H1 (cell line): ENCODE measurements at regions not wholly inside any gene's neighbourhood (a gene's known extent, or its start where the extent isn't known, plus 50 kb on each side); places are given as distances from the start of the nearest gene placed in this dataset.

ENCODE experiments used
- CTCF ChIA-PET: fragments of 300-600 bp; sonication (Branson Sonifier 250); formaldehyde crosslinking; loops from one replicate; lab custom pipeline; 2021; ENCODE audit not compliant: partially characterized antibody; lab: Charles Lee
- POLR2A ChIA-PET: fragments of 300-600 bp; sonication (Branson Sonifier 250); formaldehyde crosslinking; loops from one replicate; lab custom pipeline; 2021; ENCODE audit warnings: inconsistent platforms; ENCODE audit not compliant: partially characterized antibody; lab: Charles Lee
- DNase-seq, 2 experiments: peaks; one replicate each; pipeline versions ENCODE4 v3.0.0 to v3.0.0-alpha.2; 2010 to 2022; ENCODE audit warnings: low spot score in 2 of 2, low read depth in 1 of 2, mixed read lengths in 1 of 2
- FAIRE-seq: peaks from 2 replicates; lab custom pipeline; 2011; peaks lifted over from hg19 to GRCh38; lab: Jason Lieb, UNC
- H2AFZ ChIP-seq: 2 replicates; pipeline ENCODE4 v1.8.1; 2012; ENCODE audit warnings: low read length, inconsistent platforms
- H2AK5ac ChIP-seq: 2 replicates; pipeline ENCODE4 v1.6.1; 2013; ENCODE audit warnings: low read depth, low read length
- H2BK120ac ChIP-seq: replicated peaks from 2 replicates; pipeline ENCODE3; 2013; ENCODE audit warnings: low read depth, low read length, inconsistent platforms
- H2BK12ac ChIP-seq: 2 replicates; pipeline ENCODE4 v1.6.1; 2013; ENCODE audit warnings: low read depth, low read length
- H2BK15ac ChIP-seq: 2 replicates; pipeline ENCODE4 v1.6.1; 2013; ENCODE audit warnings: low read length
- H2BK20ac ChIP-seq: 2 replicates; pipeline ENCODE4 v1.6.1; 2013; ENCODE audit warnings: low read length
- H2BK5ac ChIP-seq: 2 replicates; pipeline ENCODE4 v1.6.1; 2013; ENCODE audit warnings: low read depth, low read length
- H3K14ac ChIP-seq: 2 replicates; pipeline ENCODE4 v1.6.1; 2013; ENCODE audit warnings: inconsistent platforms; ENCODE audit not compliant: insufficient read length
- H3K18ac ChIP-seq: 2 replicates; pipeline ENCODE4 v1.6.1; 2013; ENCODE audit warnings: low read length; ENCODE audit errors: extremely low read depth
- H3K23ac ChIP-seq: 2 replicates; pipeline ENCODE4 v1.6.1; 2013; ENCODE audit warnings: inconsistent platforms; ENCODE audit not compliant: insufficient read length
- H3K23me2 ChIP-seq: 2 replicates; pipeline ENCODE4 v1.6.1; 2013; ENCODE audit warnings: low read depth, low read length
- H3K27ac ChIP-seq: 2 replicates; pipeline ENCODE4 v1.6.1; 2011; ENCODE audit warnings: low read depth, low read length, inconsistent platforms
- H3K27me3 ChIP-seq, 4 experiments: replicated peaks in 1 of 4; 1 replicate in 1 of 4; 2 replicates in 3 of 4; pipeline versions ENCODE4 v1.6.1 to v1.8.1; 2011 to 2013; ENCODE audit warnings: low read length in 3 of 4, mild to moderate bottlenecking in 3 of 4, inconsistent platforms in 2 of 4, mixed read lengths in 2 of 4, moderate library complexity in 1 of 4; ENCODE audit not compliant: control insufficient read depth in 3 of 4, insufficient read depth in 3 of 4; ENCODE audit errors: extremely low read depth in 1 of 4
- H3K36me3 ChIP-seq, 4 experiments: 2 replicates each; pipeline versions ENCODE4 v1.6.1 to v1.8.1; 2011 to 2013; ENCODE audit warnings: mild to moderate bottlenecking in 4 of 4, low read length in 3 of 4, moderate library complexity in 2 of 4, control low read depth in 1 of 4, inconsistent platforms in 1 of 4; ENCODE audit not compliant: insufficient read depth in 4 of 4, control insufficient read depth in 2 of 4
- H3K4ac ChIP-seq: replicated peaks from 2 replicates; pipeline ENCODE3; 2013; ENCODE audit warnings: low read length, low read depth, mixed read lengths, inconsistent platforms; ENCODE audit not compliant: insufficient read length
- H3K4me1 ChIP-seq, 4 experiments: replicated peaks in 1 of 4; 1 replicate in 1 of 4; 2 replicates in 3 of 4; pipeline versions ENCODE4 v1.6.1 to v1.8.1; 2011 to 2013; ENCODE audit warnings: low read length in 3 of 4, inconsistent platforms in 2 of 4, mixed read lengths in 1 of 4; ENCODE audit not compliant: insufficient read depth in 4 of 4, control insufficient read depth in 3 of 4
- H3K4me2 ChIP-seq, 2 experiments: 2 replicates each; pipeline versions ENCODE4 v1.6.1 to v1.8.1; 2011 to 2013; ENCODE audit warnings: low read depth in 2 of 2, low read length in 2 of 2, control low read depth in 1 of 2, inconsistent platforms in 1 of 2, mild to moderate bottlenecking in 1 of 2; ENCODE audit not compliant: insufficient read depth in 1 of 2
- H3K4me3 ChIP-seq, 4 experiments: fragments of 200-600, 300-600 bp in 1 of 4; sonication (generic), shearing (Covaris generic), sonication (Bioruptor Twin) in 1 of 4; 2 replicates each; pipeline versions ENCODE4 v1.5.1 to v1.8.1; 2011 to 2016; ENCODE audit warnings: low read length in 4 of 4, low read depth in 3 of 4, control low read depth in 2 of 4, inconsistent platforms in 2 of 4, mild to moderate bottlenecking in 2 of 4, mixed read lengths in 1 of 4, moderate library complexity in 1 of 4; ENCODE audit not compliant: insufficient read depth in 2 of 4; ENCODE audit errors: extremely low read depth in 1 of 4
- H3K56ac ChIP-seq: replicated peaks from 2 replicates; pipeline ENCODE3; 2013; ENCODE audit warnings: low read depth, mild to moderate bottlenecking, mixed read lengths, low read length, inconsistent platforms; ENCODE audit not compliant: insufficient read length
- H3K79me1 ChIP-seq: 2 replicates; pipeline ENCODE4 v1.6.1; 2013; ENCODE audit warnings: low read depth, low read length, control low read depth
- H3K79me2 ChIP-seq, 2 experiments: 2 replicates each; pipeline versions ENCODE4 v1.6.1 to v1.8.1; 2012 to 2013; ENCODE audit warnings: low read length in 2 of 2, mild to moderate bottlenecking in 2 of 2, inconsistent platforms in 1 of 2; ENCODE audit not compliant: insufficient read depth in 2 of 2, control insufficient read depth in 1 of 2
- H3K9ac ChIP-seq, 4 experiments: replicated peaks in 1 of 4; 1 replicate in 1 of 4; 2 replicates in 3 of 4; pipeline versions ENCODE4 v1.6.1 to v1.8.1; 2011 to 2013; ENCODE audit warnings: low read depth in 3 of 4, low read length in 3 of 4, control low read depth in 2 of 4, mild to moderate bottlenecking in 2 of 4, moderate library complexity in 2 of 4, inconsistent platforms in 1 of 4; ENCODE audit errors: extremely low read depth in 1 of 4
- H3K9me3 ChIP-seq, 2 experiments: 2 replicates each; pipeline versions ENCODE4 v1.6.1 to v1.8.1; 2012 to 2013; ENCODE audit warnings: mild to moderate bottlenecking in 2 of 2, moderate library complexity in 2 of 2, control low read depth in 1 of 2, inconsistent platforms in 1 of 2, low read depth in 1 of 2, low read length in 1 of 2, mixed read lengths in 1 of 2; ENCODE audit not compliant: insufficient read depth in 2 of 2
- H4K20me1 ChIP-seq, 2 experiments: replicated peaks in 1 of 2; 2 replicates each; pipeline versions ENCODE3 to v1.8.1; 2011 to 2013; ENCODE audit warnings: inconsistent platforms in 2 of 2, low read length in 2 of 2, mild to moderate bottlenecking in 1 of 2; ENCODE audit not compliant: insufficient read depth in 2 of 2, control insufficient read depth in 1 of 2
- H4K5ac ChIP-seq: 2 replicates; pipeline ENCODE4 v1.6.1; 2013; ENCODE audit warnings: low read length, low read depth, mixed read lengths, inconsistent platforms; ENCODE audit not compliant: insufficient read length
- H4K8ac ChIP-seq: 2 replicates; pipeline ENCODE4 v1.8.0; 2013; ENCODE audit warnings: mild to moderate bottlenecking, moderate library complexity, low read length, inconsistent platforms; ENCODE audit not compliant: insufficient read depth; ENCODE audit errors: extremely low read depth
- H4K91ac ChIP-seq: replicated peaks from 2 replicates; pipeline ENCODE3; 2013; ENCODE audit warnings: low read length, mixed read lengths, inconsistent platforms; ENCODE audit not compliant: insufficient read length
- ASH2L ChIP-seq: fragments of 200-600, 300-600 bp; sonication (generic); IDR thresholded peaks from one replicate; pipeline ENCODE4 v1.7.1; 2017; ENCODE audit warnings: low read length
- BRCA1 ChIP-seq: IDR thresholded peaks from 2 replicates; pipeline ENCODE4 v1.6.1; 2012; ENCODE audit warnings: low read depth, low read length, improper control_type of control experiment
- CBX5 ChIP-seq: fragments of 300-800, 300-1000 bp; sonication (generic); IDR thresholded peaks from 2 replicates; pipeline ENCODE4 v1.7.1; 2016; ENCODE audit warnings: antibody characterized with exemption, low read length, low read depth
- CBX8 ChIP-seq: fragments of 300-800, 300-1000 bp; sonication (generic); IDR thresholded peaks from 2 replicates; pipeline ENCODE4 v1.7.1; 2016; ENCODE audit warnings: low read depth, low read length, borderline replicate concordance
- CHD2 ChIP-seq: IDR thresholded peaks from 2 replicates; pipeline ENCODE4 v1.6.1; 2012; ENCODE audit warnings: low read length, improper control_type of control experiment
- CTBP2 ChIP-seq: IDR thresholded peaks from 2 replicates; pipeline ENCODE4 v1.7.0; 2011; ENCODE audit warnings: borderline replicate concordance, mild to moderate bottlenecking, moderate library complexity, mixed read lengths, low read length; ENCODE audit not compliant: insufficient read depth, insufficient read length
- HDAC2 ChIP-seq, 2 experiments: fragments of 300-600 bp in 1 of 2; sonication (generic) in 1 of 2; IDR thresholded peaks; 2 replicates each; pipeline ENCODE4 v1.6.1; 2011 to 2012; ENCODE audit warnings: low read depth in 2 of 2, low read length in 2 of 2, mild to moderate bottlenecking in 2 of 2, moderate library complexity in 2 of 2, borderline replicate concordance in 1 of 2, inconsistent platforms in 1 of 2
- HDAC6 ChIP-seq: IDR thresholded peaks from one replicate; pipeline ENCODE4 v1.7.1; 2012; ENCODE audit warnings: low read depth, mild to moderate bottlenecking, inconsistent platforms, low read length, moderate library complexity
- NANOG ChIP-seq: IDR thresholded peaks from 2 replicates; pipeline ENCODE4 v1.6.1; 2011; ENCODE audit warnings: low read length, low read depth, mild to moderate bottlenecking, inconsistent platforms; ENCODE audit not compliant: insufficient read depth, poor library complexity, severe bottlenecking
- SAP30 ChIP-seq: fragments of 300-600 bp; sonication (generic); IDR thresholded peaks from 2 replicates; pipeline ENCODE4 v1.7.1; 2012; ENCODE audit warnings: low read length, moderate library complexity, mild to moderate bottlenecking, inconsistent platforms; ENCODE audit not compliant: insufficient read depth, insufficient replicate concordance
- SP4 ChIP-seq: IDR thresholded peaks from 2 replicates; pipeline ENCODE4 v1.6.1; 2012; ENCODE audit warnings: low read length, inconsistent platforms
- TAF7 ChIP-seq: optimal IDR thresholded peaks from 2 replicates; pipeline ENCODE3; 2011; ENCODE audit warnings: low read depth, mild to moderate bottlenecking, inconsistent platforms, low read length, moderate library complexity, borderline replicate concordance
- TCF12 ChIP-seq: IDR thresholded peaks from 2 replicates; pipeline ENCODE4 v1.6.1; 2011; ENCODE audit warnings: low read depth, mild to moderate bottlenecking, low read length
- WGBS, 2 experiments: shearing (Covaris generic) in 1 of 2; methylation state at CpG; one replicate each; pipeline versions ENCODE4 v1.1.6 to v1.1.7; 2013 to 2015; ENCODE audit warnings: low lambda C conversion rate in 2 of 2, mixed read lengths in 2 of 2, inconsistent platforms in 1 of 2, low coverage in 1 of 2, missing lambda C conversion rate in 1 of 2; ENCODE audit not compliant: insufficient replicate concordance in 2 of 2, insufficient coverage in 1 of 2, insufficient read length in 1 of 2; ENCODE audit errors: extremely low coverage in 1 of 2, missing lambda C conversion rate in 1 of 2; 5-methylcytosine and 5-hydroxymethylcytosine counted together
- TF ChIP-seq, protein P1 (sequence below): IDR thresholded peaks from 2 replicates; pipeline ENCODE4 v1.6.1; 2011; ENCODE audit warnings: low read depth, mild to moderate bottlenecking, low read length; ENCODE audit not compliant: insufficient read depth

GRCh38 chr1:87739141-87739540 is 410.5 kb downstream of the LMO4 start:
- Histone ChIP-seq H3K18ac (no peak overlapping the region), H3K36me3 (no peaks in the 10 kb centered on the region), H3K79me1 (no peaks in the 10 kb centered on the region), H3K27ac (no peak overlapping the region), H2BK12ac (no peak overlapping the region), H2BK120ac (no peak overlapping the region), H2BK5ac (no peak overlapping the region), H4K5ac (no peak overlapping the region), H4K20me1 (no peaks in the 10 kb centered on the region), H3K9me3 (no peaks in the 10 kb centered on the region), H3K23ac (no peak overlapping the region), H4K8ac (no peak overlapping the region), H4K91ac (no peak overlapping the region), H2BK20ac (no peak overlapping the region), H3K79me2 (no peaks in the 10 kb centered on the region), H3K4ac (no peak overlapping the region), H3K9ac (no peak overlapping the region), H3K14ac (no peak overlapping the region), H3K4me3 (no peak overlapping the region), H3K27me3 (no peaks in the 10 kb centered on the region), H3K4me1 (no peaks in the 10 kb centered on the region; a peak in 2 of 7 replicates), H3K56ac (no peak overlapping the region), H2AK5ac (no peak overlapping the region), H3K23me2 (no peaks in the 10 kb centered on the region), H2AFZ (no peak overlapping the region), H3K4me2 (no peak overlapping the region), H2BK15ac (no peak overlapping the region)
- FAIRE-seq = no peak
- ChIA-PET CTCF (no interaction called here), POLR2A (no interaction called here)
- WGBS, 2 experiments = 92% methylated on average over 2 of the region's 2 CpGs; no CpG with 5 or more reads in 1 of the 2 experiments
- no peak for DNase-seq
- TF ChIP-seq CHD2 = no peak
- no peak for TF ChIP-seq TAF7
- TF ChIP-seq ASH2L = no peak
- no peak for TF ChIP-seq CBX8
- TF ChIP-seq NANOG = no peak
- no peak for TF ChIP-seq TCF12
- no peak for TF ChIP-seq CTBP2
- no peak for TF ChIP-seq SAP30
- TF ChIP-seq BRCA1 = no peak
- TF ChIP-seq, protein P1, sequence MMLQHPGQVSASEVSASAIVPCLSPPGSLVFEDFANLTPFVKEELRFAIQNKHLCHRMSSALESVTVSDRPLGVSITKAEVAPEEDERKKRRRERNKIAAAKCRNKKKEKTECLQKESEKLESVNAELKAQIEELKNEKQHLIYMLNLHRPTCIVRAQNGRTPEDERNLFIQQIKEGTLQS = no peak
- TF ChIP-seq HDAC6 = no peak
- TF ChIP-seq SP4 = no peak
- no peak for TF ChIP-seq CBX5
- no peak for TF ChIP-seq HDAC2 (IDR thresholded peaks at IDR 0.05; ENCODE audit: borderline replicate concordance in 1 of 2, low read depth in 2 of 2, low read length in 2 of 2)
